GM12892 (cell line): ENCODE measurements at regions not wholly inside any gene's neighbourhood (a gene's known extent, or its start where the extent isn't known, plus 50 kb on each side); places are given as distances from the start of the nearest gene placed in this dataset.
"Not testable (repeated sequence)": the region's sequence is repeated elsewhere in the genome, so short reads cannot be mapped to it uniquely, and the experiment has no call there.

ENCODE experiments used
- DNase-seq: peaks from one replicate; pipeline ENCODE4 v3.0.0; 2011; ENCODE audit not compliant: insufficient read length
- FAIRE-seq: peaks from 2 replicates; lab custom pipeline; 2011; peaks lifted over from hg19 to GRCh38; lab: Jason Lieb, UNC
- POLR2A ChIP-seq: IDR thresholded peaks from 2 replicates; pipeline ENCODE4 v1.6.1; 2011; ENCODE audit warnings: low read depth, low read length, control low read depth
- POLR2AphosphoS5 ChIP-seq: IDR thresholded peaks from 2 replicates; pipeline ENCODE4 v1.6.1; 2011; ENCODE audit warnings: low read depth, low read length, control low read depth
- TAF1 ChIP-seq: IDR thresholded peaks from 2 replicates; pipeline ENCODE4 v1.6.1; 2011; ENCODE audit warnings: low read depth, mild to moderate bottlenecking, control low read depth, low read length, borderline replicate concordance

DNA sequence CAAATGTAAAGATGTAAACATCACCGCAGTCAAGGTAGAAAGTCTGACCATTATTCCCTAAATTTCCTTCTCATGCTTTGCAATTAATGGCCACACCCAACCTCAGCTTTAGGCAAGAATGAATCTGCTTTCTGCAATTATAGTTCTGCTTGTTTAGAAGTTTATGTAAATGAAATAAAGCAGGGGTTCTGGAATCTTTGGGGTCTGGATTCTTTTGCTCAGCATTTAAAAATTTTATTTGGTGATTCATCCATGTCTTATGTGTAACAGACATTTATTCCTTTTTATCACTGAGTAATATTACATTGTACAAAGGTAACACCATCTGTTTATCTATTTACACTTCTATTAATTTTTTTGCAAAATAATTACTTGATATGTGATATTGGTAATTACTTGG lies 613.6 kb downstream of the UTRN start:
- no peak for FAIRE-seq
- TF ChIP-seq POLR2AphosphoS5 (no peak), POLR2A (no peak), TAF1 (no peak)
- no peak for DNase-seq

DNA sequence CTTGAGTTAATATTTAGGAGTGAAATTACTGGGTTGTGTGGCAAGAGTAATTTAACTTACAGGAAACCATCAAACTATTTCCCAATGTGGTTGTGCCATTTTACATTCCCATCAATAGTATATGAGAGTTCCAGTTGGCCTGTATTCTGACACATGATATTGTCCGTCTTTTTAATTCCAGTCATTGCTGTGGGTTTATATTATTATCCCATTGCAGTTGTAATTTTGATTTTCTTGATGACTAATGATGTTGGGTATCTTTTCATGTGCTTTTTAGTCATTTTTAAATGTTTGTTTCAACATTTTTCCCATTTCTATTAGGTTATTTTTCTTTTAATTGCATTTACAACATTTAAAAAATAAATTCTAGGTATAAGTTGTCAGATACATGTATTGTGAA lies 614.0 kb downstream of the UTRN start:
- TF ChIP-seq POLR2AphosphoS5, result no peak
- DNase-seq (no peak), FAIRE-seq (no peak)

DNA sequence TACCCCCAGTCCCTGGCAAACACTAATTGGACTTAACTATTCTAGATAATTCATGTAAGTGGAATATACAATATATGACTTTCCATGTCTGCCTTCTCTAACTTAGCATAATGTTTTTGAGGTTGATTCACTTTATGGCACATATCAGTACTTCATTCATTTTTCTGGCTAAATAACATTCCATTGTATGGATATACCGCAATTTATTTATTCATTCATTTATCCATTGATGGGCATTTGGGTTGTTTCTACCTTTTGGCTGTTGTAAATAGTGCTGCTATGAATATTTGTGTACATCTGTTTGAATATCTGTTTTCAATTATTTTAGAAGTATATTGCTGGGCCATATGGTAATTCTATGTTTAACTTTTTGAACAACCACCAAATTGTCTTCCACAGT lies 616.3 kb downstream of the UTRN start:
- no peak for TF ChIP-seq POLR2A
- no peak for TF ChIP-seq POLR2AphosphoS5
- no peak for TF ChIP-seq TAF1
- DNase-seq, result no peak
- FAIRE-seq, result no peak

DNA sequence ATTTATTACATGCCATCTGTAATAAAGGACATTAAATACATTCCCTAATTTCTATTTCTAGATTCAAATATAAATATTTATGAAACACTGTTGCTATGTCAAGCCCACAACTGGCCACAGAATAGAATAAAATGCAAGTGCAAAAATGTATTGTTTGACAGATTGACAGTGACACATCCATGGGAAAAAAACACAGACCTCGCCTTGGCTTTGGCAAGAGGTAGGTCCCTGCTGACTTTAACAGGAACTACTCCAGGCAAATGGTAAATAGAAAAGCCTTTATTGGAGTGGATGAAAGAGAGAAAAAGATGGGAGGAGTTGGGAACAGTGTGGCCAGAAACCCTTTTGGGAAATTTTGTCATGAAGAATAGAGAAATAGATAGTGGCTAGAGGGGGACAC lies 622.9 kb downstream of the UTRN start:
- TF ChIP-seq POLR2AphosphoS5, result no peak
- TF ChIP-seq TAF1, result no peak
- no peak for TF ChIP-seq POLR2A

DNA sequence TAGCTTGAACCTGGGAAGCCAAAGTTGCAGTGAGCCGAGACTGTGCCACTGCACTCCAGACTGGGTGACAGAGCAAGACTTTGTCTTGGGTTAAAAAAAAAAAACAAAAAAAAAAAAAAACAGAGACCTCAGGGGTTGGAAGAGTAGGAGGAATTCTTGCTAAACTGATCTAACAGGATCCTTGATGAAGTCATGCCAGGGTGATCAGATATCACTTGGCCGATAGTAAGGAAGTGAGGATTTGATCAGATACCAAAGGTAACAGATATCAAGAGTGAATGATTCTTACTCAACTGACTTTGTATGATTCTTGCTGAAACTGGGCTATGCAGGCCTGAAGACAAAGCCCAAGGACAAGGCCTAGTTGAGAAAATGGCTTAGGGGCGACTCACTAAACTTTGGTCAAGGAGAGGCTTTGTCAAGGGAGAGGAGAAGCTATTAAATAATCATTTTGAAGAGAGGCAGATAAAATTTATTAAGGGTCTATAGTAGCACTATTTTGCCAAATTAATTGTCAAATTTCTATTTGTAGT lies 624.7 kb downstream of the UTRN start:
- TF ChIP-seq POLR2A (no peak), POLR2AphosphoS5 (no peak), TAF1 (no peak)
- FAIRE-seq (no peak), DNase-seq (no peak)

More for the DNA sequence above, 622.9 kb downstream of the UTRN start:
- DNase-seq (no peak), FAIRE-seq (no peak)

DNA sequence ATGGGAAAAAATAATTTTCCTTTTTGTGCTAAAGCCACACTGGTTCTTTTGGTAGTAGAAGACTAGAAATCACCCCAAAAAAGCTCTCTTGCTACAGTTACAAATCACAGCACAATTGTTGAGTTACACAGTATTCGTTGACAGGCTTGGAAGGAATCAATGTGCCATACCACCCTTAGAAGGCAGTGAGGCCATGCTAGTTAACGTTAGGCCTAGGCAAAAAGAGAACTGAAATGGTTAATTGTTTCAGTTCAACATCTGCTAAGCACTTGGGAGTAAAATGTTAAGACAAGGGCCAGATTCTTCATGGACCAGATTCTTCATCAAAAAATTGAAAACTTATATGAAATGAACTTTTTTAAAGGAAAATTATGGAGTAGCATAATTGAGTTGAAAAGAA lies 626.2 kb downstream of the UTRN start:
- no peak for FAIRE-seq
- DNase-seq, result no peak
- TF ChIP-seq TAF1 (no peak), POLR2A (no peak), POLR2AphosphoS5 (no peak)

DNA sequence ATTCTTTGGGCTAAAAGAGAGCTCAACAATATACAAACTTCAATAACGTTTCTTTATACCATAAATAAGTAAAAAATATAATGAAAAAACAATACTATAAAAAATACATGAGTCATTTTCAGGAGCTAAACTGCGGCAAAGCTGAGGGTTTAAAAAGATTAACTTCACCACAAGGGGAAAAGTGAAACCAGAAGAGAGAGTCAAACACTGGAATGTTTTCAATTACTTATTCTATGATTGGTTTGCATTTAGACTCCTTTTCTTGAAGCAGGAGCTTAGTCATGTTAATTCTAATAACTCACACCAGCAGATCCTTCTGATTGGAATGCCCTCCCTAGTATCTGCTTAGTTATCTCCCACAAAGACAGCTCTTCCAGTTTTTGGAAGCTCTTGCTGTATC lies 627.3 kb downstream of the UTRN start:
- FAIRE-seq, result no peak
- no peak for DNase-seq
- no peak for TF ChIP-seq TAF1

DNA sequence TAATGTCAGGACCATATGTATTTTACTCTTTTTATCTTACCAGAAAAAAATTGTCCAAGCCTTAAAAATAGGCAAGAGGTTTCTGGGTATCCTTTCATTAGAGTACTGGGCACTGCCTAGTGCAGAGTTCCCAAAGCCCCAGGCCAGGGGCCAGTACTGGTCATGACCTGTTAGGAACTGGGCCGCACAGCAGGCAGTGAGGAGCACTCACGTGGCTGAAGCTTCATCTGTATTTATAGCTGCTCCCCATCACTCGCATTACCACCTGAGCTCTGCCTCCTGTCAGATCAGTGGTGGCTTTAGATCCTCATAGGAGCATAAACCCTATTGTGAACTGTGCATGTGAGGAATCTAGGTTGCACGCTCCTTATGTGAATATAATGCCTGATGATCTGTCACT lies 632.9 kb downstream of the UTRN start:
- no peak for FAIRE-seq

DNA sequence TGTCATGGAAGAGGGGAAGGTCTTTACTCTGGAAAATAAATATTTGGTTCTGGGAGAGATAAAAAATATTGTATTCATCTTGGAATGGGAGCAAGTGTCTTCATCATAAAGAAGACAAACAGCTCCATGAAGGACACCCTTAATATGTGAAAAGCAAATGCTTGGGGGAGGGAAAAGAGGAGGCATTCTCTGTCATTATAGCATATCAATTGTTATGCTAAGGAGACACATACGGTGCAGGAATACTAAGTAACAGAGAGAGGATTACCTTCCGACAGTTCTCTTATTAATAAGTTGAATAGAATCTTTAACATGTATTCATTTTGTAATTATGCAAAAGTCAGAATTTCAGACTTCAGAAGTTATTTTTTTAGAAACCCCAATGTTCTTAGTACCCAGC lies 634.4 kb downstream of the UTRN start:
- no peak for DNase-seq
- no peak for TF ChIP-seq TAF1
- no peak for FAIRE-seq

More for the DNA sequence above, 632.9 kb downstream of the UTRN start:
- DNase-seq, result no peak
- TF ChIP-seq TAF1, result no peak
- no peak for TF ChIP-seq POLR2AphosphoS5
- no peak for TF ChIP-seq POLR2A

DNA sequence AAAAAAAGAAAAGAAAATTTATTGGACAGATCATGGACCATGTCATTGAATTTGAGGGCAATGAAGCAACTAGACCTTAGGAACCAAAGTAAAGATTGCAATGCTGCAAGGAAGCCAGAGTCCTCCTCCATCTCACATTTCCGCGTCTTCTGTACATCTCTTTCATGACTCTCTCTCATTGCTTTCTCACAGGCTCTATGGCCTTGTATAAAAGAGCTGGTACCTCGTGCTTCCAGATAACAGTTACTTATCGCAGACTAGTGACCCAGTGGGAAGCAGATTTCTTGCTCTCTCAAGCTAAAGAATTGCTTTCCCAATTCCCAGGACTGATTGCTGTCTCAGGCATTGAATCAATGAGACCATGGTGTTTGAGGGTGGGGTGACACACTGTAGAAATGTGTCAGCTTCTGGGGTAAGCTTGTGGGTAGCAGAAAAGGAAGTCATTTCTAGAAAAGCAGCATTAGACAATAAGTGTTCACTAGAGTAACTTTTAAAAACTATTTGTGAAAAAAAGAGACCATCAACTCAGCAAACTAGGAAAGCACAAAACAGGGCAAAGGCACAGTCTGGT lies 635.3 kb downstream of the UTRN start:
- no peak for FAIRE-seq
- TF ChIP-seq POLR2A (no peak), POLR2AphosphoS5 (no peak), TAF1 (no peak)
- no peak for DNase-seq

DNA sequence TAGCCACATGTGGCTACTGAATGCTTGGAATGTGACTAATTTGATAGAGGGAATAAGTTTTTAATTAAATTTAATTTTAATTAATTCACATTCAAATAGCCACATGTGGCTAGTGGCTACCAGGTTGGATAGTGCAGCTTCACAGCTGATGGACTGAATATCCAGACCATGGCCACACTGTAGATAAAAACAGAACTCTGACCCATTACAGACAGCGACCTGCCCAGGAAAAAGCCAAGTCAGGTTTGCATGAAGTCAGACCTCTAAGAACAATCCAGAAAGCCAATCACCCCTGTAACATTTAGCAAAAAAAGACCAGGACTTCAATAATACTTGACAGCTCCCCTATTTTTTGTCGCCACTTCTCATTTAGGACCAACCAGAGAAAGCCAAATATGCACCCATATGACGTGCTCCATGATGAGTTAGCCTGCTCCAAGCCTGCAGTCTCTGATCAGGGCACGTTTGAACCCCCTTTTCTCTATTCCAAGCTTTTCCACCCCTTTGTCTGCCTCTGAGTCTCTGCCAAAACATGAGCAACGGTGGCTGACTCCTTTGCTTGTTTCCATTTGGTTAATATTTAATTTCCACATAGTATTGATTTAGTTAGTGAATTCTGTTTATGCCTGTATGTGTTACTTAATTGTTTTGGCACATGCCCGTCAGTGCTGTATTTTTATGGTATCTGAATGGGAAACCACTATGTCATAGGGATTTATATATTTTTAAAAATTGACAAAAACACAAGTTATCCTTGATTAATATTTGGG lies 636.3 kb downstream of the UTRN start:
- TF ChIP-seq POLR2A, result no peak
- no peak for TF ChIP-seq TAF1
- no peak for TF ChIP-seq POLR2AphosphoS5
- no peak for FAIRE-seq
- DNase-seq, result no peak

DNA sequence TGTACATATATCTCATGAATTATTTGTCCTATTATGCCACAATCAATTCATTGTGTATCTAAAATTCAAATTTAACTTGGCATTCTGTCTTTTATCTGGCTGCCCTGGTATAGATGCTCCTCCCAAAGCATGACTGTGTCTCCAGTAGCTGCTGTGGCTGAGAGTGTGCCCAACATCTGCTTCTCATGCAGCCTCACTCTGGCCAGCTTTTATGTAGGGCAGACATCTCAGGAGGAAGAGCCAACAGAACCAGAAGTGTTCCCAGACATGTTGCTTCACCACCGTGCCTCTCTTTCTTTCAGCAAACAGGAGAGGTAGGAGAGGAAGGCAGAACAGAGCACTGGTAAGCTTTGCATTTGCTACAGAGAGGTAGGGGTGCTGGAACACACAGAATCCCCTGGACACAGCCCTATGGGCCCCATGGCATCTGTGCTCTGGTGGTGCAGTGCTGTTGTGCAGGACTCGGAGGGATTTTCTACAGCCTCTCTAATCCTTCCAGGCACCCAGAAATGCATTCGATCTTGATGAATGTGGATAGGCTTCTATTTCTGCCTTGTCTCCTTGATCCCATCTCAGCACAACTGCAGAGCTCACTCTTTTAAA lies 637.1 kb downstream of the UTRN start:
- no peak for FAIRE-seq
- no peak for DNase-seq
- TF ChIP-seq TAF1 (no peak), POLR2AphosphoS5 (no peak), POLR2A (no peak)

DNA sequence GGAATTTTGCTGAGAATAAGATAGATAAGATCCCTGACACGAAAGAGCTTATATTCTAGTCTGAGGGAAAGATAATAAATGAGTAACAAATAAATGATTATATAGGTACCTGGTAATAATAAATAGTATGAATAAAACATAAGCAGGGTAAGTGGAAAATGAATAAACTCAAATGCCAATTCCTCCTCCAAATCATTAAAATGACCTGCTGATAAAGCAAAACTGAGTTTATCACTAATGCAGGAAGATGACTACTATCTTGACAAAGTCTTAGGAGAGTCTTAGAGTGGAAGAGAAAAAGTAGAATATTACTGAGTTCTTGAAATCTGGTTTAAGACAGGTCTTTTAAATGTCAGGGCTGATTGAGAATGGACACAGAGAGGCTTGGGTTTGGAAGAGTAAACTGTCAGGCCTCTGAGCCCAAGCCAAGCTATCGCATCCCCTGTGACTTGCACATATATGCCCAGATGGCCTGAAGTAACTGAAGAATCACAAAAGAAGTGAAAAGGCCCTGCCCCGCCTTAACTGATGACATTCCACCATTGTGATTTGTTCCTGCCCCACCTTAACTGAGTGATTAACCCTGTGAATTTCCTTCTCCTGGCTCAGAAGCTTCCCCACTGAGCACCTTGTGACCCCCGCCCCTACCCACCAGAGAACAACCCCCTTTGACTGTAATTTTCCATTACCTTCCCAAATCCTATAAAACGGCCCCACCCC lies 637.8 kb downstream of the UTRN start:
- not testable (repeated sequence) for FAIRE-seq, DNase-seq

DNA sequence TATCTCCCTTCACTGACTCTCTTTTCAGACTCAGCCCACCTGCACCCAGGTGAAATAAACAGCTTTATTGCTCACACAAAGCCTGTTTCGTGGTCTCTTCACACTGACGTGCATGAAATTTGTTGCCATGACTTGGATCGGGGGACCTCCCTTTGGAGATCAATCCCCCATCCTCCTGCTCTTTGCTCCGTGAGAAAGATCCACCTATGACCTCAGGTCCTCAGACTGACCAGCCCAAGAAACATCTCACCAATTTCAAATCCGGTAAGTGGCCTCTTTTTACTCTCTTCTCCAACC lies 638.3 kb downstream of the UTRN start:
- not testable (repeated sequence) for FAIRE-seq, DNase-seq
